ENCODE measurements at regions not wholly inside any gene's neighbourhood (a gene's known extent, or its start where the extent isn't known, plus 50 kb on each side); places are given as distances from the start of the nearest gene placed in this dataset.

GRCh38 chr7:88477976-88478375 lies 171.3 kb upstream of the STEAP4 start:
- Histone ChIP-seq H3K4me1 (ENCODE audit: control insufficient read depth, extremely low read depth, insufficient read depth, low read length) (no peaks in the 10 kb centered on the region), H3K9ac (ENCODE audit: insufficient read depth, low read length) (no peak overlapping the region), H3K27me3 (ENCODE audit: control insufficient read depth, insufficient read depth, low read length) (no peaks in the 10 kb centered on the region), H3K27ac (ENCODE audit: insufficient read depth, low read length) (no peak overlapping the region), H2AFZ (ENCODE audit: low read length) (no peak overlapping the region), H3K4me2 (ENCODE audit: extremely low read depth, insufficient read depth, low read length) (no peak overlapping the region), H3K4me3 (replicated peaks in 1 of 4; ENCODE audit: control extremely low read depth in 1 of 4, insufficient read depth in 1 of 4, low read depth in 3 of 4, low read length in 4 of 4) (no peak overlapping the region), H3K79me2 (ENCODE audit: control insufficient read depth, insufficient read depth, low read length) (no peaks in the 10 kb centered on the region), H4K20me1 (ENCODE audit: control insufficient read depth, extremely low read depth, insufficient read depth, low read length) (no peaks in the 10 kb centered on the region), H3K36me3 (ENCODE audit: control insufficient read depth, insufficient read depth, low read length) (no peaks in the 10 kb centered on the region), H3K9me3 (ENCODE audit: control insufficient read depth, insufficient read depth, low read depth, low read length) (no peaks in the 10 kb centered on the region)
- DNase-seq (ENCODE audit: low read depth in 2 of 2): no peak
- TF ChIP-seq, protein P1, sequence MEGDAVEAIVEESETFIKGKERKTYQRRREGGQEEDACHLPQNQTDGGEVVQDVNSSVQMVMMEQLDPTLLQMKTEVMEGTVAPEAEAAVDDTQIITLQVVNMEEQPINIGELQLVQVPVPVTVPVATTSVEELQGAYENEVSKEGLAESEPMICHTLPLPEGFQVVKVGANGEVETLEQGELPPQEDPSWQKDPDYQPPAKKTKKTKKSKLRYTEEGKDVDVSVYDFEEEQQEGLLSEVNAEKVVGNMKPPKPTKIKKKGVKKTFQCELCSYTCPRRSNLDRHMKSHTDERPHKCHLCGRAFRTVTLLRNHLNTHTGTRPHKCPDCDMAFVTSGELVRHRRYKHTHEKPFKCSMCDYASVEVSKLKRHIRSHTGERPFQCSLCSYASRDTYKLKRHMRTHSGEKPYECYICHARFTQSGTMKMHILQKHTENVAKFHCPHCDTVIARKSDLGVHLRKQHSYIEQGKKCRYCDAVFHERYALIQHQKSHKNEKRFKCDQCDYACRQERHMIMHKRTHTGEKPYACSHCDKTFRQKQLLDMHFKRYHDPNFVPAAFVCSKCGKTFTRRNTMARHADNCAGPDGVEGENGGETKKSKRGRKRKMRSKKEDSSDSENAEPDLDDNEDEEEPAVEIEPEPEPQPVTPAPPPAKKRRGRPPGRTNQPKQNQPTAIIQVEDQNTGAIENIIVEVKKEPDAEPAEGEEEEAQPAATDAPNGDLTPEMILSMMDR (conservative IDR thresholded peaks at IDR 0.05 in 1 of 2, IDR thresholded peaks at IDR 0.05 in 1 of 2; ENCODE audit: low read depth in 1 of 2, low read length in 2 of 2): no peak
- TF ChIP-seq EZH2 (IDR thresholded peaks at IDR 0.05; ENCODE audit: low read length, missing control alignments): no peak

GRCh38 chr7:88465600-88465999 lies 158.9 kb upstream of the STEAP4 start:
- H3K4me1 ChIP-seq (ENCODE audit: control insufficient read depth, extremely low read depth, insufficient read depth, low read length): no peaks in the 10 kb centered on the region

DNA sequence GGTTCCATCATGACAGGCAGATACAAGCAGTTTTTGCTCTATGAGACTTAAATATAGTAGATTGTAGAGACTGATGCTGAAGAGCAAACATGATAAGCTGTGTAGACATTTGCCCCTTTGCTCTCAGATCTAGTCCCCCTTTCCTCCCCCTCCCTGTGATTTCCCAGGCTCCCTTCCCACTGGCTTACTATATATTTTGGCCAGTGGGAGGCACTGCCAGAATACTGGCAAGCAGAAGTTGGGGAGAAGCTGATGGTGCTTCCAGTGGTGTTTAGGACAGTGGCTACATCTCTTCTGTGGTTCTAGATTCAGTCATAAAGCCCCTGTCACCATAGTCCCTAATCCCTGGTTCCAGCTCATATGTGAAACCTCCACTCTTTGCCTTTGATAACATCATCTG lies 156.1 kb upstream of the STEAP4 start:
- Histone ChIP-seq H4K20me1 (ENCODE audit: control insufficient read depth, extremely low read depth, insufficient read depth, low read length) (no peaks in the 10 kb centered on the region), H2AFZ (ENCODE audit: low read length) (no peak overlapping the region), H3K4me1 (ENCODE audit: control insufficient read depth, extremely low read depth, insufficient read depth, low read length) (no peaks in the 10 kb centered on the region), H3K36me3 (ENCODE audit: control insufficient read depth, insufficient read depth, low read length) (no peaks in the 10 kb centered on the region), H3K9me3 (ENCODE audit: control insufficient read depth, insufficient read depth, low read depth, low read length) (no peaks in the 10 kb centered on the region), H3K79me2 (ENCODE audit: control insufficient read depth, insufficient read depth, low read length) (no peaks in the 10 kb centered on the region), H3K4me2 (ENCODE audit: extremely low read depth, insufficient read depth, low read length) (no peak overlapping the region), H3K9ac (ENCODE audit: insufficient read depth, low read length) (no peak overlapping the region), H3K27ac (ENCODE audit: insufficient read depth, low read length) (no peak overlapping the region), H3K27me3 (ENCODE audit: control insufficient read depth, insufficient read depth, low read length) (no peaks in the 10 kb centered on the region), H3K4me3 (replicated peaks in 1 of 4; ENCODE audit: control extremely low read depth in 1 of 4, insufficient read depth in 1 of 4, low read depth in 3 of 4, low read length in 4 of 4) (no peak overlapping the region)
- TF ChIP-seq, protein P1 (conservative IDR thresholded peaks at IDR 0.05 in 1 of 2, IDR thresholded peaks at IDR 0.05 in 1 of 2; ENCODE audit: low read depth in 1 of 2, low read length in 2 of 2): no peak
- TF ChIP-seq EZH2 (IDR thresholded peaks at IDR 0.05; ENCODE audit: low read length, missing control alignments): no peak
- no peak for DNase-seq (ENCODE audit: low read depth in 2 of 2)

More at GRCh38 chr7:88465600-88465999, 158.9 kb upstream of the STEAP4 start:
- H4K20me1 ChIP-seq (ENCODE audit: control insufficient read depth, extremely low read depth, insufficient read depth, low read length): no peaks in the 10 kb centered on the region
- no peak overlapping the region for H3K4me3 ChIP-seq (replicated peaks in 1 of 4; ENCODE audit: control extremely low read depth in 1 of 4, insufficient read depth in 1 of 4, low read depth in 3 of 4, low read length in 4 of 4)
- H3K9me3 ChIP-seq (ENCODE audit: control insufficient read depth, insufficient read depth, low read depth, low read length): no peaks in the 10 kb centered on the region
- H3K4me2 ChIP-seq (ENCODE audit: extremely low read depth, insufficient read depth, low read length): no peak overlapping the region
- no peak overlapping the region for H3K27ac ChIP-seq (ENCODE audit: insufficient read depth, low read length)
- H3K27me3 ChIP-seq (ENCODE audit: control insufficient read depth, insufficient read depth, low read length): no peaks in the 10 kb centered on the region
- DNase-seq (ENCODE audit: low read depth in 2 of 2): no peak
- H2AFZ ChIP-seq (ENCODE audit: low read length): no peak overlapping the region
- H3K79me2 ChIP-seq (ENCODE audit: control insufficient read depth, insufficient read depth, low read length): no peaks in the 10 kb centered on the region
- H3K36me3 ChIP-seq (ENCODE audit: control insufficient read depth, insufficient read depth, low read length): no peaks in the 10 kb centered on the region
- TF ChIP-seq, protein P1 (conservative IDR thresholded peaks at IDR 0.05 in 1 of 2, IDR thresholded peaks at IDR 0.05 in 1 of 2; ENCODE audit: low read depth in 1 of 2, low read length in 2 of 2): no peak
- no peak for TF ChIP-seq EZH2 (IDR thresholded peaks at IDR 0.05; ENCODE audit: low read length, missing control alignments)
- no peak overlapping the region for H3K9ac ChIP-seq (ENCODE audit: insufficient read depth, low read length)

Measured in fibroblast of lung (primary cell).